ENCODE measurements at regions not wholly inside any gene's neighbourhood (a gene's known extent, or its start where the extent isn't known, plus 50 kb on each side); places are given as distances from the start of the nearest gene placed in this dataset.

DNA sequence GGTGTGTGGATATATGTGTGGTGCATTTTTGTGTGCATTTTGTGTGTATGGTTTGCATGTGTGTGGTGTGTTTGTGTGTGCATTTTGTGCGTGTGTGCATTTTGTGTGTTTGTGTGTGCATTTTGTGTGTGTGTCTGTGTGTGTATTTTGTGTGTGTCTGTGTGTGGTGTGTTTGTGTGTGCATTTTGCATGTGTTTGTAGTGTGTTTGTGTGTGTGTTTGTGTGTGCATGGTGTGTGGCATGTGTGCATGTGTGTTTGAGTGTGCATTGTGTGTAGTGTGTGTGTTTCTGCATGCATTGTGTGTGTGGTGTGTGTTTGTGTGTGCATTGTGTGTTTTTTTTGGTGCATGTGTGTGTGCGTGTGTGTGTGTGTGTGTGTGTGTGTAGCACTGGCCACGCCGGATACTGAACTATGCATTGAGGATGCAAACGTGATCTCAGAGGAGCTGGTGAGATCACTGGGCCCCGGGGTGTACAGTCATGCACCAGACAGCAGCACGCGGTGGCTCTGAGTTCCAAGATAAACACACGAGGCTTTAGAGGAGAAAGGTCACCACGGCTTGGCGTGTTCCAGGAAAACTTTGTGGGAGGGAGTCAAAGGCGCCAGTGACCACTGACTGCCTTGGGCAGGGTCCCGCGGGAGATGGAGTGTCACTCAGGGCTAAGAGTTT lies 106.6 kb upstream of the SHH start:
- H3K23ac ChIP-seq (ENCODE audit: low read depth, low read length): peak overlapping the region; percentile 48; the same call in 1 of the 2 replicates
- dilution Hi-C loops (cut with HindIII; ENCODE audit: low sequenced_read_pairs, unreplicated experiment) (no loop called here), in situ Hi-C loops (cut with MboI; ENCODE audit: low sequenced_read_pairs) (no loop called here), intact Hi-C loops (cut with micrococcal nuclease) (no loop called here)
- H4K5ac ChIP-seq (ENCODE audit: low read depth, low read length): peak overlapping the region; percentile 43; the same call in 1 of the 2 replicates
- peak overlapping the region; percentile 68; the same call in 1 of the 2 replicates for H2BK120ac ChIP-seq (ENCODE audit: low read depth, low read length)
- H2BK5ac ChIP-seq (ENCODE audit: low read depth, low read length, poor library complexity, severe bottlenecking): peak overlapping the region; percentile 72
- H4K20me1 ChIP-seq (ENCODE audit: insufficient read depth, low read length): no peaks in the 10 kb centered on the region
- no peak overlapping the region for H3K9ac ChIP-seq (ENCODE audit: low read depth, low read length)
- H3K4me2 ChIP-seq (ENCODE audit: low read depth, low read length): no peak overlapping the region; the same call in 1 of the 2 replicates
- CTCF ChIA-PET: no interaction called here
- peaks cover 16% of the 10 kb centered on the region for H3K4me1 ChIP-seq (ENCODE audit: control insufficient read depth, insufficient read depth, low read length)
- H2BK15ac ChIP-seq (ENCODE audit: low read depth, low read length): no peak overlapping the region
- H2AK9ac ChIP-seq (replicated peaks; ENCODE audit: low read depth, low read length, poor library complexity): peak overlapping the region; percentile 58
- H2BK20ac ChIP-seq (ENCODE audit: low read depth, low read length): peak overlapping the region; percentile 34
- H3K36me3 ChIP-seq (ENCODE audit: control insufficient read depth, insufficient read depth, low read length): no peaks in the 10 kb centered on the region
- no peaks in the 10 kb centered on the region for H3K79me1 ChIP-seq (ENCODE audit: low read depth in 1 of 2, low read length in 2 of 2)
- ATAC-seq (ENCODE audit: low read depth): peak; percentile 82
- BruUV-seq (replicated peaks): no TSS peak
- 25% methylated on average over 5 of the region's 14 CpGs; no CpG with 5 or more reads in 1 of the 2 experiments for WGBS, 2 experiments (ENCODE audit: extremely low coverage in 2 of 2, insufficient read length in 1 of 2)
- H2AK5ac ChIP-seq (ENCODE audit: low read depth, low read length): no peak overlapping the region
- H3K4ac ChIP-seq (ENCODE audit: low read depth, low read length): peak overlapping the region; percentile 70
- POLR2A ChIA-PET (ENCODE audit: unreplicated experiment): interaction anchor here (0.5 kb wide), 1 partner anchor 211 kb away, joined by 4 read pairs; no protein-coding TSS in a partner anchor
- peak overlapping the region; percentile 73 for H3K27ac ChIP-seq (ENCODE audit: insufficient read depth, low read length)
- peak overlapping the region; percentile 55 for H3K18ac ChIP-seq (ENCODE audit: low read depth, low read length)
- DNase-seq: peak; percentile 95
- H3K9me3 ChIP-seq (ENCODE audit: control insufficient read depth, insufficient read depth, low read length): peaks cover 14% of the 10 kb centered on the region
- peak overlapping the region in 1 of 2 experiments; percentile 11; a peak in 1 of 4 replicates for H4K8ac ChIP-seq (ENCODE audit: low read depth in 2 of 2, low read length in 2 of 2)
- H3K56ac ChIP-seq (ENCODE audit: extremely low read depth, insufficient read depth, low read length): no peak overlapping the region
- no peak overlapping the region for H3K4me3 ChIP-seq (ENCODE audit: insufficient read depth, low read depth, low read length)
- H2AFZ ChIP-seq (replicated peaks; ENCODE audit: low read length, poor library complexity): peak overlapping the region; percentile 37
- H3K14ac ChIP-seq (replicated peaks; ENCODE audit: low read depth, low read length): 0 out of 2 replicates have a peak overlapping the region, but pooled peaks have one; percentile 45
- H3K9me1 ChIP-seq (ENCODE audit: insufficient read depth, low read length): peaks cover 5% of the 10 kb centered on the region
- no peak overlapping the region for H4K91ac ChIP-seq (ENCODE audit: insufficient read depth, low read depth, low read length)
- H3K27me3 ChIP-seq (ENCODE audit: control insufficient read depth, insufficient read depth, low read length): no peaks in the 10 kb centered on the region
- TF ChIP-seq CHD1 (IDR thresholded peaks at IDR 0.05; ENCODE audit: low read depth, low read length): no peak
- TF ChIP-seq, protein P1, sequence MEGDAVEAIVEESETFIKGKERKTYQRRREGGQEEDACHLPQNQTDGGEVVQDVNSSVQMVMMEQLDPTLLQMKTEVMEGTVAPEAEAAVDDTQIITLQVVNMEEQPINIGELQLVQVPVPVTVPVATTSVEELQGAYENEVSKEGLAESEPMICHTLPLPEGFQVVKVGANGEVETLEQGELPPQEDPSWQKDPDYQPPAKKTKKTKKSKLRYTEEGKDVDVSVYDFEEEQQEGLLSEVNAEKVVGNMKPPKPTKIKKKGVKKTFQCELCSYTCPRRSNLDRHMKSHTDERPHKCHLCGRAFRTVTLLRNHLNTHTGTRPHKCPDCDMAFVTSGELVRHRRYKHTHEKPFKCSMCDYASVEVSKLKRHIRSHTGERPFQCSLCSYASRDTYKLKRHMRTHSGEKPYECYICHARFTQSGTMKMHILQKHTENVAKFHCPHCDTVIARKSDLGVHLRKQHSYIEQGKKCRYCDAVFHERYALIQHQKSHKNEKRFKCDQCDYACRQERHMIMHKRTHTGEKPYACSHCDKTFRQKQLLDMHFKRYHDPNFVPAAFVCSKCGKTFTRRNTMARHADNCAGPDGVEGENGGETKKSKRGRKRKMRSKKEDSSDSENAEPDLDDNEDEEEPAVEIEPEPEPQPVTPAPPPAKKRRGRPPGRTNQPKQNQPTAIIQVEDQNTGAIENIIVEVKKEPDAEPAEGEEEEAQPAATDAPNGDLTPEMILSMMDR (conservative IDR thresholded peaks at IDR 0.05; ENCODE audit: low read depth, low read length): no peak
- TF ChIP-seq NFE2L2 (IDR thresholded peaks at IDR 0.05; ENCODE audit: low read depth, low read length): no peak
- peak; percentile 92 for TF ChIP-seq BHLHE40 (IDR thresholded peaks at IDR 0.05; ENCODE audit: low read depth, low read length)
- no peak for TF ChIP-seq MAFK (IDR thresholded peaks at IDR 0.05; ENCODE audit: low read depth, low read length)
- no peak for TF ChIP-seq CEBPB (IDR thresholded peaks at IDR 0.05; ENCODE audit: low read depth, low read length)
- no peak for TF ChIP-seq SMC3 (IDR thresholded peaks at IDR 0.05; ENCODE audit: low read depth, low read length)
- TF ChIP-seq, protein P2, sequence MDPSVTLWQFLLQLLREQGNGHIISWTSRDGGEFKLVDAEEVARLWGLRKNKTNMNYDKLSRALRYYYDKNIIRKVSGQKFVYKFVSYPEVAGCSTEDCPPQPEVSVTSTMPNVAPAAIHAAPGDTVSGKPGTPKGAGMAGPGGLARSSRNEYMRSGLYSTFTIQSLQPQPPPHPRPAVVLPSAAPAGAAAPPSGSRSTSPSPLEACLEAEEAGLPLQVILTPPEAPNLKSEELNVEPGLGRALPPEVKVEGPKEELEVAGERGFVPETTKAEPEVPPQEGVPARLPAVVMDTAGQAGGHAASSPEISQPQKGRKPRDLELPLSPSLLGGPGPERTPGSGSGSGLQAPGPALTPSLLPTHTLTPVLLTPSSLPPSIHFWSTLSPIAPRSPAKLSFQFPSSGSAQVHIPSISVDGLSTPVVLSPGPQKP (IDR thresholded peaks at IDR 0.05; ENCODE audit: borderline replicate concordance, low read depth, low read length): no peak
- TF ChIP-seq, protein P3, sequence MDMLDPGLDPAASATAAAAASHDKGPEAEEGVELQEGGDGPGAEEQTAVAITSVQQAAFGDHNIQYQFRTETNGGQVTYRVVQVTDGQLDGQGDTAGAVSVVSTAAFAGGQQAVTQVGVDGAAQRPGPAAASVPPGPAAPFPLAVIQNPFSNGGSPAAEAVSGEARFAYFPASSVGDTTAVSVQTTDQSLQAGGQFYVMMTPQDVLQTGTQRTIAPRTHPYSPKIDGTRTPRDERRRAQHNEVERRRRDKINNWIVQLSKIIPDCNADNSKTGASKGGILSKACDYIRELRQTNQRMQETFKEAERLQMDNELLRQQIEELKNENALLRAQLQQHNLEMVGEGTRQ (IDR thresholded peaks at IDR 0.05; ENCODE audit: low read depth, low read length): no peak
- TF ChIP-seq FOS (IDR thresholded peaks at IDR 0.05; ENCODE audit: low read depth, low read length): peak; percentile 60
- TF ChIP-seq MAZ (IDR thresholded peaks at IDR 0.05; ENCODE audit: borderline replicate concordance, low read depth, low read length): no peak
- no peak for TF ChIP-seq RFX5 (IDR thresholded peaks at IDR 0.05; ENCODE audit: low read depth, low read length)
- no peak for TF ChIP-seq RCOR1 (IDR thresholded peaks at IDR 0.05; ENCODE audit: insufficient replicate concordance, low read length)
- TF ChIP-seq MXI1 (IDR thresholded peaks at IDR 0.05; ENCODE audit: borderline replicate concordance, low read depth, low read length): no peak
- TF ChIP-seq POLR2A (IDR thresholded peaks at IDR 0.05; ENCODE audit: low read depth, low read length): no peak
